Transverse colon (tissue), 4 donors: ENCODE measurements at regions not wholly inside any gene's neighbourhood (a gene's known extent, or its start where the extent isn't known, plus 50 kb on each side); places are given as distances from the start of the nearest gene placed in this dataset.

Experiments used
- EP300 ChIP-seq: sonication (generic); formaldehyde crosslinking; IDR thresholded peaks from one replicate; pipeline ENCODE4 v1.6.1; 2017; ENCODE audit warnings: antibody characterized with exemption, low read depth
- POLR2A ChIP-seq: fragments of 450-650 bp; IDR thresholded peaks from one replicate; pipeline ENCODE4 v1.6.1; 2016; ENCODE audit warnings: antibody characterized with exemption, mild to moderate bottlenecking, moderate library complexity
- POLR2AphosphoS5 ChIP-seq, 3 donors: sonication (generic); formaldehyde crosslinking; IDR thresholded peaks; one replicate each; pipeline ENCODE4 v1.6.1; 2016; ENCODE audit warnings: antibody characterized with exemption in 3 of 3
- TF ChIP-seq, protein P1 (sequence below), 5 experiments: fragments of 200-600 bp in 3 of 5; fragments of 450-650 bp in 2 of 5; sonication (generic) in 3 of 5; IDR thresholded peaks; 1 replicate in 2 of 5; 2 replicates in 3 of 5; pipeline ENCODE4 v1.5.1; 2016 to 2017; ENCODE audit warnings: antibody characterized with exemption in 5 of 5, inconsistent platforms in 3 of 5, mild to moderate bottlenecking in 2 of 5, moderate library complexity in 1 of 5

DNA sequence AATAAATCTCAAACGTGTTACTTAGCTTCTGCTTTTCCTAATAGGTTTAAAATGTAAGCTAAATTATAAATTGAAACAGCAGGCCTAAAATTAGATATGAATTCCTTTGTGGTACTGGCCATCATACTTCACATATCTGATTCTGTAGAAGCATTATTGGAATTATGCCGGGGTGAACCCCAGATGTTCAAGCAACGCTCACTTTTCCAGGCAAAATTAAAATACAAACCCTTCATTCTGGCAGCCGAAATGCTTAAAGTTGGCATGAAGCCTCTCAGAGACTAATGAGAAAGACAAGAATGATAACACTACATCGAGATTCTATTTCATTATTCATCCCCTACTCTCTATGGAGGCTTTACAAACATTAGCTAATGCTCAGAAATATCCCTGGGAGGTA lies 1352.7 kb upstream of the ADGRL2 start:
- TF ChIP-seq, protein P1, sequence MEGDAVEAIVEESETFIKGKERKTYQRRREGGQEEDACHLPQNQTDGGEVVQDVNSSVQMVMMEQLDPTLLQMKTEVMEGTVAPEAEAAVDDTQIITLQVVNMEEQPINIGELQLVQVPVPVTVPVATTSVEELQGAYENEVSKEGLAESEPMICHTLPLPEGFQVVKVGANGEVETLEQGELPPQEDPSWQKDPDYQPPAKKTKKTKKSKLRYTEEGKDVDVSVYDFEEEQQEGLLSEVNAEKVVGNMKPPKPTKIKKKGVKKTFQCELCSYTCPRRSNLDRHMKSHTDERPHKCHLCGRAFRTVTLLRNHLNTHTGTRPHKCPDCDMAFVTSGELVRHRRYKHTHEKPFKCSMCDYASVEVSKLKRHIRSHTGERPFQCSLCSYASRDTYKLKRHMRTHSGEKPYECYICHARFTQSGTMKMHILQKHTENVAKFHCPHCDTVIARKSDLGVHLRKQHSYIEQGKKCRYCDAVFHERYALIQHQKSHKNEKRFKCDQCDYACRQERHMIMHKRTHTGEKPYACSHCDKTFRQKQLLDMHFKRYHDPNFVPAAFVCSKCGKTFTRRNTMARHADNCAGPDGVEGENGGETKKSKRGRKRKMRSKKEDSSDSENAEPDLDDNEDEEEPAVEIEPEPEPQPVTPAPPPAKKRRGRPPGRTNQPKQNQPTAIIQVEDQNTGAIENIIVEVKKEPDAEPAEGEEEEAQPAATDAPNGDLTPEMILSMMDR (IDR thresholded peaks at IDR 0.05), result no peak
- TF ChIP-seq POLR2AphosphoS5 (IDR thresholded peaks at IDR 0.05) (no peak), POLR2A (no peak), EP300 (no peak)
